ENCODE measurements at regions not wholly inside any gene's neighbourhood (a gene's known extent, or its start where the extent isn't known, plus 50 kb on each side); places are given as distances from the start of the nearest gene placed in this dataset.

- DNase-seq (ENCODE audit: low read depth in 1 of 2, low spot score in 1 of 2), result no peak
- no peak for TF ChIP-seq JUND (IDR thresholded peaks at IDR 0.05; ENCODE audit: low read depth)
- in situ Hi-C loops (cut with HindIII; ENCODE audit: low pct_unique_long_range_greater_than_20kb, low sequenced_read_pairs), result no loop called here
Measured at GRCh38 chr7:156071612-156072011, 259.3 kb upstream of the SHH start.

- no peak for DNase-seq (ENCODE audit: low read depth in 1 of 2, low spot score in 1 of 2)
- in situ Hi-C loops (cut with HindIII; ENCODE audit: low pct_unique_long_range_greater_than_20kb, low sequenced_read_pairs), result no loop called here
- no peak for TF ChIP-seq JUND (IDR thresholded peaks at IDR 0.05; ENCODE audit: low read depth)
Measured at GRCh38 chr7:156069891-156070290, 257.6 kb upstream of the SHH start.

GRCh38 chr7:156067156-156067555, 254.9 kb upstream of the SHH start:
- DNase-seq (ENCODE audit: low read depth in 1 of 2, low spot score in 1 of 2), result no peak
- TF ChIP-seq JUND (IDR thresholded peaks at IDR 0.05; ENCODE audit: low read depth), result no peak
- in situ Hi-C loops (cut with HindIII; ENCODE audit: low pct_unique_long_range_greater_than_20kb, low sequenced_read_pairs), result no loop called here

DNA sequence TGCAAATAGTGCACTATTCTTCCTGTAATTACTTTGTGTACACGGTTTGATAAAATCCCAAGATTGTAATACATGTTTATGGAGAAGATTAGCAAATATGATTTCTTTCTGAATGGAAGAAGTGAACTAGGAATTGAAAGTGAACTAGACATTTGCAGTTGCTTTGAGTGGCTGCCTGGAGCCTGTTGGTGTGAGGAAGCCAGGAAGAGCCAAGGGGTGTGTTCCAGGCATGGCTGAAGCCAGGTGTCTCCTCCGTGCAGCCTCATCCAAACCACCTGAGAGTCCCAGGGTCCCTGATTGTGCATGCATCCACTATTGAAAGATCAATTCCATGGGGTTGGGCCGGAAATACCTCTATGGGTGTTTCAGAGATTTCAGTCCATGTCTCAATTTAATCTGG, 253.1 kb upstream of the SHH start:
- no peak for DNase-seq (ENCODE audit: low read depth in 1 of 2, low spot score in 1 of 2)
- TF ChIP-seq JUND (IDR thresholded peaks at IDR 0.05; ENCODE audit: low read depth), result no peak
- in situ Hi-C loops (cut with HindIII; ENCODE audit: low pct_unique_long_range_greater_than_20kb, low sequenced_read_pairs), result no loop called here

GRCh38 chr7:156064971-156065386, 252.7 kb upstream of the SHH start:
- DNase-seq (ENCODE audit: low read depth in 1 of 2, low spot score in 1 of 2), result no peak
- no peak for TF ChIP-seq JUND (IDR thresholded peaks at IDR 0.05; ENCODE audit: low read depth)
- in situ Hi-C loops (cut with HindIII; ENCODE audit: low pct_unique_long_range_greater_than_20kb, low sequenced_read_pairs), result no loop called here

DNA sequence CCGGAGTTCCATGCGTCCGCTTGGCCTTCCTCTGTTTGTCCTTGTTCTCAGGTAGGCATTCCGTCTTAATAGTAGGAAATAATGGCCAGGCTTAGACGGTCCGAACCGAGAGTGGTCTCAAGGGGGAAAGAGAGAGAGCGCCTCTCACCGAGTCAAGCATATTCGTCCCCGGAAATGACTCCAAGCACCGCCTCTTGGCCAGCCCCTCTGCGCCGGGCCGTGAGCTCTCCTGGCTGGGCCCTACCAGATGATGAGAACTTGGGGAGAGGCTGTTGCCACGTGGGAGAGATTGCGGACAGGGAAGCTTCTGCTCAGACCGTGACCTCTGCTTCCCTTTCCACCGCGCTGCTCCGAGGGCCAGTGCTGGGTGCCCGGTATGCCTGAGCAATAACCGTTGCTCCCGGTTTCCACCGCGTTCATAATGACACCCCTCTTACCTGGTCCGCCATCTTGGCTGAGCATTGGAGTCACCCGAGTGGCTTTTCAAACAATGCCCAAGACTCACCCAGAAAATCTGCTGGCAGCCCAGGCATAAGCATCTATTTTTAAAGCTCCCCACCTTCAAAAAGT, 251.1 kb upstream of the SHH start:
- no peak for TF ChIP-seq JUND (IDR thresholded peaks at IDR 0.05; ENCODE audit: low read depth)
- in situ Hi-C loops (cut with HindIII; ENCODE audit: low pct_unique_long_range_greater_than_20kb, low sequenced_read_pairs), result no loop called here
- no peak for DNase-seq (ENCODE audit: low read depth in 1 of 2, low spot score in 1 of 2)

- in situ Hi-C loops (cut with HindIII; ENCODE audit: low pct_unique_long_range_greater_than_20kb, low sequenced_read_pairs), result no loop called here
- no peak for TF ChIP-seq JUND (IDR thresholded peaks at IDR 0.05; ENCODE audit: low read depth)
- DNase-seq (ENCODE audit: low read depth in 1 of 2, low spot score in 1 of 2), result no peak
Measured at GRCh38 chr7:156062286-156062685, 250.0 kb upstream of the SHH start.

DNA sequence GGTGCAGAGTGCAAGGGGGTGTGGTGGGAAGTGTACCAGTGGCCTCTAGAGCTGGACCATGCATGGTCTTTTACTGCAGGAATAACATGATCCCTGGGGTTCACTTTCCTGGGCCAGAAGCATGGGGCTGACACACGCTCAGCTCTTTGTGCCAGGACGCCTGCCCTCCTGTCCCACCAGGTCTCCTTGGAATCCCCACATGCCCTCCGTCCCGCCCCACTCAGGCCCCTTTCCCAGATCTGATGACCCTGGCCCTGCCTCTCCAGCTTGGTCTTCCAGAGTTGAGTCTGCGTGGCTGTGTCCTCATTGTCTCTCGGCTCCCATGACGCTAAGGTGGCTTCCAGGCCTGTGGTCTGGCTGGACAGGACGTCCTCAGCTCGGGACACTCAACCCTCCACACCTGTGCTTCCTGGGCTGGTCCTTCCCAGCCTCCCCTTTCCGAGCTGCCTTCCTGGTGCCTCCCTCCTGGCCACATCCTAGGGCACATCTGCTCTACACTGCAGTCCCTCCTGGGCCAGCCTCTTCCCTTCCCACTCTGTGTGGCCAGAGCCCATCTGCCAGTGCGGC, 249.5 kb upstream of the SHH start:
- DNase-seq (ENCODE audit: low read depth in 1 of 2, low spot score in 1 of 2), result no peak
- in situ Hi-C loops (cut with HindIII; ENCODE audit: low pct_unique_long_range_greater_than_20kb, low sequenced_read_pairs), result no loop called here
- TF ChIP-seq JUND (IDR thresholded peaks at IDR 0.05; ENCODE audit: low read depth), result no peak

DNA sequence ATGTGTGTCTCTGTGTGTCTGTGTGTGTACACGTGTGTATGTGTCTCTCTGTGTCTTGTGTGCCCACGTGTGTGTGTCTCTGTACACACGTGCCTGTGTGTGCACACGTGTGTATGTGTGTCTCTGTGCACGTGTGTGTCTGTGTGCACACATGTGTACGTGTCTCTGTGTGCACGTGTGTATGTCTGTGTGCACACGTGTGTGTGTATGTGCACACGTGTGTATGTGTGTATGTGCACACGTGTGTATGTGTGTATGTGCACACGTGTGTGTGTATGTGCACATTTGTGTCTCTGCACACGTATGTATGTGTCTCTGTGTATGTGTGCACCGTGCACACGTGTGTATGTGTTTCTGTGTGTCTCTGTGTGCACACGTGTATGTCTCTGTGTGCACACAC, 248.7 kb upstream of the SHH start:
- in situ Hi-C loops (cut with HindIII; ENCODE audit: low pct_unique_long_range_greater_than_20kb, low sequenced_read_pairs), result no loop called here
- no peak for TF ChIP-seq JUND (IDR thresholded peaks at IDR 0.05; ENCODE audit: low read depth)
- no peak for DNase-seq (ENCODE audit: low read depth in 1 of 2, low spot score in 1 of 2)

DNA sequence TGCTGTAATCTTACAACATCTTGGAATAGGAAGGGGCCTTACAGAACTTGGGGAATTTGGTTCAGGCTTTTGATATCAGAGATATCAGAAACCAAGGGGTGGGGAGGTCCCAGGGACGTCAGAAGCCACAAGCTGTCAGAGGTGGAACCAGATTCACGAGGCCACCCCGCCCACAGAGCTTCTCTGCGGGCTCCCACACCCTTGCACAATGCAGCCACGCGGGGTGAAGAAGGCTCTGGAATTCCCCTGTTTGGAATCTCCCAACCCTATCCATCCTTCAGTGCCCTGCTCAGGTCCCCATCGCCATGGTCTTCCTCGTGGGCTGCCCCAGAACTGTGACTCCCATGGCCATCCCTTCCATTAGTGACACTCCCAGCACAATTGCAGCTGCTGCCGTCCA, 247.1 kb upstream of the SHH start:
- no peak for TF ChIP-seq JUND (IDR thresholded peaks at IDR 0.05; ENCODE audit: low read depth)
- in situ Hi-C loops (cut with HindIII; ENCODE audit: low pct_unique_long_range_greater_than_20kb, low sequenced_read_pairs), result no loop called here
- DNase-seq (ENCODE audit: low read depth in 1 of 2, low spot score in 1 of 2), result no peak

DNA sequence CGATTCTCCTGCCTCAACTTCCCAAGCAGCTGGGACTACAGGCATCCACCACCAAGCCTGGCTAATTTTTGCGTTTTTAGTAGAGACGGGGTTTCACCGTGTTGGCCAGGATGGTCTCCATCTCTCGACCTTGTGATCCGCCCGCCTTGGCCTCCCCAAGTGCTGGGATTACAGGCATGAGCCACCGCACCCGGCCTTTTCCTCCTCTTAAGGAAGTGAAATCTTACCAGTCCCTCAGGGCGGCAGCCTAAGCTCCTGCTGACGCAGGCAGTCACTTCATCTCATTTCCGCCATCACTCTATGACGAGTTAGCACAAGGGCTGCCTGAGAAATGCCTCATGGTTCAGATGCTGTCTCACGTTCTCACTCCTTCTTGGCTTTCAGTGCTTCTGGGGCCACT, 246.0 kb upstream of the SHH start:
- no peak for DNase-seq (ENCODE audit: low read depth in 1 of 2, low spot score in 1 of 2)
- no peak for TF ChIP-seq JUND (IDR thresholded peaks at IDR 0.05; ENCODE audit: low read depth)
- in situ Hi-C loops (cut with HindIII; ENCODE audit: low pct_unique_long_range_greater_than_20kb, low sequenced_read_pairs), result no loop called here

DNA sequence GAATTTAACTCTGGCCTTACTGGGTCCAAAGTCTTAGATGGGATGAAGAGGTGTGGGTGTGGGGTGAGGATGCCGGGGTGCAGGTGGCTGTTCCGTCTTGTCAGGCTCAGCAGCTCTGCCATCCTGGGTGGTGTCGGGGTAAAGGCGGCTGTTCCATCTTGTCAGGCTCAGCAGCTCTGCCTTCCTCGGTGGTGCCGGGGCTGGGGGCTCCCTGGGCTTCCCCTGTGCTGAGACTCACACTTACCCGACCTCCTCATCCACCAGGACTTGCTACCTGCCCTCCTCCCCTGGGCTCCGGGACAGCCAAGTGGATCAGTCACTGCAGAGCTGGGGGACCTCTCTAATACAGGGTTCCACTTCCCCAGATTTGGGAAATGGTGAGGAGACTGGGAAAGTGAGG, 244.3 kb upstream of the SHH start:
- no peak for DNase-seq (ENCODE audit: low read depth in 1 of 2, low spot score in 1 of 2)
- no peak for TF ChIP-seq JUND (IDR thresholded peaks at IDR 0.05; ENCODE audit: low read depth)
- in situ Hi-C loops (cut with HindIII; ENCODE audit: low pct_unique_long_range_greater_than_20kb, low sequenced_read_pairs), result no loop called here

GRCh38 chr7:156055206-156055822, 243.1 kb upstream of the SHH start:
- in situ Hi-C loops (cut with HindIII; ENCODE audit: low pct_unique_long_range_greater_than_20kb, low sequenced_read_pairs), result no loop called here
- no peak for TF ChIP-seq JUND (IDR thresholded peaks at IDR 0.05; ENCODE audit: low read depth)
- DNase-seq (ENCODE audit: low read depth in 1 of 2, low spot score in 1 of 2), result no peak

GRCh38 chr7:156051884-156052283, 239.6 kb upstream of the SHH start:
- in situ Hi-C loops (cut with HindIII; ENCODE audit: low pct_unique_long_range_greater_than_20kb, low sequenced_read_pairs), result no loop called here
- DNase-seq (ENCODE audit: low read depth in 1 of 2, low spot score in 1 of 2), result no peak
- TF ChIP-seq JUND (IDR thresholded peaks at IDR 0.05; ENCODE audit: low read depth), result no peak
